Breast epithelium (tissue), 3 donors: ENCODE measurements at regions not wholly inside any gene's neighbourhood (a gene's known extent, or its start where the extent isn't known, plus 50 kb on each side); places are given as distances from the start of the nearest gene placed in this dataset.

Experiments
- CTCF ChIP-seq, 3 donors: fragments of 450-650 bp; IDR thresholded peaks; one replicate each; pipeline ENCODE4 v1.5.1; 2016 to 2017; ENCODE audit warnings: antibody characterized with exemption in 3 of 3, mild to moderate bottlenecking in 3 of 3, moderate library complexity in 3 of 3
- POLR2A ChIP-seq: fragments of 450-650 bp; IDR thresholded peaks from one replicate; pipeline ENCODE4 v1.6.1; 2016; ENCODE audit warnings: antibody characterized with exemption, mild to moderate bottlenecking, moderate library complexity
- POLR2AphosphoS5 ChIP-seq, 3 donors: sonication (generic); formaldehyde crosslinking; IDR thresholded peaks; one replicate each; pipeline ENCODE4 v1.6.1; 2017; ENCODE audit warnings: antibody characterized with exemption in 3 of 3

- no peak for TF ChIP-seq CTCF (IDR thresholded peaks at IDR 0.05)
- no peak for TF ChIP-seq POLR2A
- no peak for TF ChIP-seq POLR2AphosphoS5 (IDR thresholded peaks at IDR 0.05)
Measured at GRCh38 chr1:223486932-223487886, 94.0 kb downstream of the CCDC185 start.
